Nephron (organoid): ENCODE measurements at regions not wholly inside any gene's neighbourhood (a gene's known extent, or its start where the extent isn't known, plus 50 kb on each side); places are given as distances from the start of the nearest gene placed in this dataset.
A peak's percentile ranks its signal among the peaks of the same experiment; 100 is the strongest.

ENCODE experiments used
- H3K27ac Mint-ChIP-seq, 3 experiments: 2 replicates each; pipeline ENCODE4 v1.8.0; 2020; ENCODE audit warnings: mixed read lengths in 3 of 3, mild to moderate bottlenecking in 2 of 3, moderate library complexity in 1 of 3
- H3K27me3 Mint-ChIP-seq: 2 replicates; pipeline ENCODE4 v1.8.0; 2021; ENCODE audit warnings: low read depth, mild to moderate bottlenecking, moderate library complexity, mixed read lengths
- H3K36me3 Mint-ChIP-seq: 2 replicates; pipeline ENCODE4 v1.8.0; 2020; ENCODE audit warnings: low read depth, mixed read lengths
- H3K4me1 Mint-ChIP-seq: 2 replicates; pipeline ENCODE4 v1.8.0; 2020; ENCODE audit warnings: mixed read lengths
- H3K4me3 Mint-ChIP-seq, 3 experiments: 2 replicates each; pipeline ENCODE4 v1.8.0; 2020; ENCODE audit warnings: mild to moderate bottlenecking in 3 of 3, mixed read lengths in 3 of 3, moderate library complexity in 2 of 3
- H3K9me3 Mint-ChIP-seq: 2 replicates; pipeline ENCODE4 v1.8.0; 2020; ENCODE audit warnings: mixed read lengths
- TF ChIP-seq, protein P1 (sequence below), 3 experiments: fragments of 200-600 bp; sonication (generic); IDR thresholded peaks; one replicate each; pipeline ENCODE4 v1.5.0; 2021; ENCODE audit warnings: antibody characterized with exemption in 3 of 3; ENCODE audit not compliant: unreplicated experiment in 3 of 3

DNA sequence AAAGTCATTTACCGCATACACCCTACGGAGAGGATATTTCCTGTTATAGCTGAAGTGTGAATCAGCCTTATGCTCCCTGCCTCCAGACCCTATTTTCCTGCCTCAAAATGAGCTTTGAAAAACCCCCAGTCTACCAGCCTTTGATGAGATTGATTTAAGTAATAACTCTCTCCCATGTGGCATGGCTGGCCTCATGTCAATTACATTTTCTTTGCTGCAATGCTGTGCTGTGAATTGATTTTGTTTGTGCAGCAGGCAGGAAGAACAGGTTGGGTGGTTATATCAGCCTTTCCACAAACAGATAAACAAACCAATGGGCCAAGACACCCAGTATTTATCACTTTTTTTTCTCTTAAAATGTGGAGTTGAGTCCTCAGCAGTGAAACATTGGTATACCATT lies 1105.5 kb upstream of the TMEM132C start:
- H3K9me3 Mint-ChIP-seq, result no peaks in the 10 kb centered on the region
- H3K4me1 Mint-ChIP-seq, result no peaks in the 10 kb centered on the region
- H3K27ac Mint-ChIP-seq, result no peak overlapping the region
- no peaks in the 10 kb centered on the region for H3K36me3 Mint-ChIP-seq
- TF ChIP-seq, protein P1, sequence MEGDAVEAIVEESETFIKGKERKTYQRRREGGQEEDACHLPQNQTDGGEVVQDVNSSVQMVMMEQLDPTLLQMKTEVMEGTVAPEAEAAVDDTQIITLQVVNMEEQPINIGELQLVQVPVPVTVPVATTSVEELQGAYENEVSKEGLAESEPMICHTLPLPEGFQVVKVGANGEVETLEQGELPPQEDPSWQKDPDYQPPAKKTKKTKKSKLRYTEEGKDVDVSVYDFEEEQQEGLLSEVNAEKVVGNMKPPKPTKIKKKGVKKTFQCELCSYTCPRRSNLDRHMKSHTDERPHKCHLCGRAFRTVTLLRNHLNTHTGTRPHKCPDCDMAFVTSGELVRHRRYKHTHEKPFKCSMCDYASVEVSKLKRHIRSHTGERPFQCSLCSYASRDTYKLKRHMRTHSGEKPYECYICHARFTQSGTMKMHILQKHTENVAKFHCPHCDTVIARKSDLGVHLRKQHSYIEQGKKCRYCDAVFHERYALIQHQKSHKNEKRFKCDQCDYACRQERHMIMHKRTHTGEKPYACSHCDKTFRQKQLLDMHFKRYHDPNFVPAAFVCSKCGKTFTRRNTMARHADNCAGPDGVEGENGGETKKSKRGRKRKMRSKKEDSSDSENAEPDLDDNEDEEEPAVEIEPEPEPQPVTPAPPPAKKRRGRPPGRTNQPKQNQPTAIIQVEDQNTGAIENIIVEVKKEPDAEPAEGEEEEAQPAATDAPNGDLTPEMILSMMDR (IDR thresholded peaks at IDR 0.05; ENCODE audit: unreplicated experiment in 3 of 3), result no peak
- no peaks in the 10 kb centered on the region for H3K27me3 Mint-ChIP-seq
- no peak overlapping the region for H3K4me3 Mint-ChIP-seq

DNA sequence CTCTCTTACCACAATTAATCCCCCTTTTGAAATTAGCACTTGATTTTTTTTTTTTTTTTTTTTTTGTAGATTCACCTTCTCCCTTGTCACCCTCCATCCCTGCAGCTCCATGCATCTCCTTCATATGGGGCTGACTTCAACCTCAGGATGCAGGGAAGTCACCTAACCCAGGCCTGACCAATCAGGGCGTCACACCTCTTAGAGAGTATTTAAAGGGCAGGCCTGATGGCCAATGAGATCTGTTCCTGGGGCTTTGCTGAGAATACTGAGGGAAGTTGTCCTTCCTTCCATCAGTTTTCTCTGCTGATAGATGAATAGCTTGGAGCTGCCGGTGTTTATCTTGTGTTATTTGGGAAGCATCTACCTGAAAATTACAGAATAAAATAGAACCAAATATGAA lies 1104.7 kb upstream of the TMEM132C start:
- Mint-ChIP-seq H3K4me3 (no peak overlapping the region), H3K27ac (no peak overlapping the region), H3K9me3 (no peaks in the 10 kb centered on the region), H3K4me1 (no peaks in the 10 kb centered on the region), H3K27me3 (no peaks in the 10 kb centered on the region), H3K36me3 (no peaks in the 10 kb centered on the region)
- TF ChIP-seq, protein P1 (IDR thresholded peaks at IDR 0.05; ENCODE audit: unreplicated experiment in 3 of 3), result no peak

DNA sequence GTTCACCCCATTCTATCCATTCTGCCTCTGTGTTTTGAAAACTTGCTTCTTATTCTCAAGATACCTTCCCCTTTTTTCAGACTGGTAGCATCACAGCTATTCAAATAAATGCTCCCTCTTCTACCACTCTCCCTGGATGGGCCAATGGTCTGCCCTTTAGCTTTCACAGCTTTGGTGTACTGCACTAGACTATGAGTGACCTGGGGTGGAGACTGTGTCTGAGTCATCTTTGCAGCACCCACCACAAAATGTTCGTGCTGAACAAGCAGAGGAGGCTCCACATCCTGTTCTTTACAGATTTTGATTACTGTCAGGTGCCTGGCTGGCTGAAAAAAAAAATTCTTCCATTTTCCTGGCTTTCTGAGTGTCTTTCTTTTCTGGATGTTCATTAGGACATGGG lies 1104.1 kb upstream of the TMEM132C start:
- Mint-ChIP-seq H3K36me3 (no peaks in the 10 kb centered on the region), H3K9me3 (no peaks in the 10 kb centered on the region), H3K27ac (no peak overlapping the region), H3K4me1 (no peaks in the 10 kb centered on the region), H3K4me3 (no peak overlapping the region), H3K27me3 (no peaks in the 10 kb centered on the region)
- TF ChIP-seq, protein P1 (IDR thresholded peaks at IDR 0.05; ENCODE audit: unreplicated experiment in 3 of 3), result no peak

DNA sequence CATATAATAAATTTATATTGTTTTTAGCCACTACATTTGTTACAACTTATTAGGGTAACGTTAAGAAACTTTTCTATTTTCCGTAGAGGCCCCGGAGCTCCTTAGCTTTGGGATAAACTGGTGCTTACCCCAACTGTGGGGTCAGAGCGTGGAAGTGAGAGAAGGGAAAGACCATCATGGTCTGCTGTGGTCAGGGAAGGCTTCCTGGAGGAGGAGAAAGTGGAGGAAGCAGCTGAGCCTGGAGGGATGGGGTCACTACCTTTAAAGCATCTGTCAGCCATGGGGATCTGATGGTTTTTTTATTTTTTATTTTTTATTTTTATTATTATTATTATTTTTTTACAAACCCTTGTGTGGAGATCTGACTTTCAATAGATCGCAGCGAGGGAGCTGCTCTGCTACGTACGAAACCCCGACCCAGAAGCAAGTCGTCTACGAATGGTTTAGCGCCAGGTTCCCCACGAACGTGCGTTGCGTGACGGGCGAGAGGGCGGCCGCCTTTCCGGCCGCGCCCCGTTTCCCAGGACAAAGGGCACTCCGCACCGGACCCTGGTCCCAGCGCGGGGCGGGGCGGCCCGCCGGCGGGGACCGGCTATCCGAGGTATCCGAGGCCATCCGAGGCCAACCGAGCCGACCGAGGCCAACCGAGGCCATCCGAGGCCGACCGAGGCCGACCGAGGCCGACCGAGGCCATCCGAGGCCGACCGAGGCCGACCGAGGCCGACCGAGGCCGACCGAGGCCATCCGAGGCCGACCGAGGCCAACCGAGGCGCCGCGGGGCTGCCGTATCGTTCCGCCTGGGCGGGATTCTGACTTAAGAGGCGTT lies 1101.2 kb upstream of the TMEM132C start:
- Mint-ChIP-seq H3K4me3 (peak overlapping the region; percentile 83 to 85 (median 84)), H3K27me3 (peaks cover 6% of the 10 kb centered on the region), H3K36me3 (no peaks in the 10 kb centered on the region), H3K27ac (peak overlapping the region in 1 of 3 experiments; percentile 69), H3K9me3 (no peaks in the 10 kb centered on the region), H3K4me1 (peaks cover 26% of the 10 kb centered on the region)
- TF ChIP-seq, protein P1 (IDR thresholded peaks at IDR 0.05; ENCODE audit: unreplicated experiment in 3 of 3), result no peak

DNA sequence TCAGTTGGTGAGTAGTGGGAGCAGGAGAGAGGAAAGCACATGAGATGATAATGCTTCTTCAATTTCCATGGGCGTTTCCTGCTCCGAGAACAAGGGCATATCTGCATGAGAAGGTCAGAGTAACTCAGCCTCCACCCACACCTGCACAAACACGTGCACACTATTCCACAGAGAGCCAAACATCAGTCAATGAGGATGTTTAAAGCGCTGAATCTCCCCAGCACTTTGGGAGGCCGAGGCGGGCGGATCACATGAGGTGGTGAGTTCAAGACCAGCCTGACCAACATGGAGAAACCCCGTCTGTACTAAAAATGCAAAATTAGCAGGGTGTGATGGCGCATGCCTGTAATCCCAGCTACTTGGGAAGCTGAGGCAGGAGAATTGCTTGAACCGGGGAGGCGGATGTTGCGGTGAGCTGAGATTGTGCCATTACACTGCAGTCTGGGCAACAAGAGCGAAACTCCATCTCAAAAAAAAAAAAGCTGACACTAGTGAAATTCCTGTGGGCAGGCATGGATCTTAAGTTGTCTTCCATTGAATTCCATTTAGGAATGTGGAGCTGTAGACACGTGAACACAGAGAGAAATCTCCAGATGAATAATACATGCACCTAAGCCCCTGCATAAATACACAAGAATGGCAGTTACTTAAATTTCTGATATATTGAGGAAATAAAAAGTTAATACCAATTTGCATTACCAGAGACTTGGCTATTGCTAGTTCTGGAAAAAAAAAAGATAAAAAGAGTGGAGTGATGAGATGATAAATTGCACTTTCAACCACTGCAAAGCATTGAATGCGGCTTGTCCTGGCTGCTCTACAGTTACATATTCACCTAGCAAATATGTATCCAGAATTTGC lies 1097.4 kb upstream of the TMEM132C start:
- Mint-ChIP-seq H3K4me1 (peaks cover 32% of the 10 kb centered on the region), H3K27ac (no peak overlapping the region), H3K9me3 (peaks cover 13% of the 10 kb centered on the region), H3K4me3 (no peak overlapping the region), H3K36me3 (no peaks in the 10 kb centered on the region), H3K27me3 (peaks cover 10% of the 10 kb centered on the region)
- TF ChIP-seq, protein P1 (IDR thresholded peaks at IDR 0.05; ENCODE audit: unreplicated experiment in 3 of 3), result no peak
